ENCODE measurements at regions not wholly inside any gene's neighbourhood (a gene's known extent, or its start where the extent isn't known, plus 50 kb on each side); places are given as distances from the start of the nearest gene placed in this dataset.

GRCh38 chr5:67287510-67288268 lies 91.1 kb upstream of the CD180 start (continued):
- TF ChIP-seq EZH2phosphoT487 (IDR thresholded peaks at IDR 0.05; ENCODE audit: borderline replicate concordance, low read depth) (no peak), RXRA (IDR thresholded peaks at IDR 0.05; ENCODE audit: borderline replicate concordance, low read depth) (no peak), TEAD4 (IDR thresholded peaks at IDR 0.05; ENCODE audit: borderline replicate concordance, insufficient read depth) (no peak), RCOR1 (IDR thresholded peaks at IDR 0.05; ENCODE audit: low read length) (no peak), MXI1 (IDR thresholded peaks at IDR 0.05; ENCODE audit: low read depth, low read length) (no peak), EP300 (IDR thresholded peaks at IDR 0.05; ENCODE audit: borderline replicate concordance in 1 of 2, low read depth in 1 of 2, low read length in 1 of 2) (peak; percentile 5 to 18; a peak in 1 of 4 replicates), ELF1 (IDR thresholded peaks at IDR 0.05) (no peak), PBX3 (IDR thresholded peaks at IDR 0.05) (peak; percentile 62)
- TF ChIP-seq, protein P1, sequence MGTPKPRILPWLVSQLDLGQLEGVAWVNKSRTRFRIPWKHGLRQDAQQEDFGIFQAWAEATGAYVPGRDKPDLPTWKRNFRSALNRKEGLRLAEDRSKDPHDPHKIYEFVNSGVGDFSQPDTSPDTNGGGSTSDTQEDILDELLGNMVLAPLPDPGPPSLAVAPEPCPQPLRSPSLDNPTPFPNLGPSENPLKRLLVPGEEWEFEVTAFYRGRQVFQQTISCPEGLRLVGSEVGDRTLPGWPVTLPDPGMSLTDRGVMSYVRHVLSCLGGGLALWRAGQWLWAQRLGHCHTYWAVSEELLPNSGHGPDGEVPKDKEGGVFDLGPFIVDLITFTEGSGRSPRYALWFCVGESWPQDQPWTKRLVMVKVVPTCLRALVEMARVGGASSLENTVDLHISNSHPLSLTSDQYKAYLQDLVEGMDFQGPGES (IDR thresholded peaks at IDR 0.05; ENCODE audit: low read depth, low read length): no peak

GRCh38 chr5:67286006-67286405 lies 89.4 kb upstream of the CD180 start:
- Histone ChIP-seq H4K20me1 (ENCODE audit: insufficient read depth) (no peaks in the 10 kb centered on the region), H3K9me2 (no peaks in the 10 kb centered on the region), H3K27ac (ENCODE audit: low read depth in 2 of 2, low read length in 1 of 2) (no peak overlapping the region), H3K27me3 (ENCODE audit: insufficient read depth) (no peaks in the 10 kb centered on the region), H3K79me2 (ENCODE audit: insufficient read depth) (no peaks in the 10 kb centered on the region), H3K9me3 (no peaks in the 10 kb centered on the region), H3K4me1 (ENCODE audit: control insufficient read depth in 1 of 2, insufficient read depth in 2 of 2, low read depth in 1 of 2, low read length in 1 of 2) (peaks cover 0 to 13% of the 10 kb centered on the region in 2 experiments; a peak in 1 of 4 replicates), H3K4me3 (ENCODE audit: low read depth in 2 of 2, low read length in 1 of 2) (no peak overlapping the region), H2AFZ (ENCODE audit: low read depth) (no peak overlapping the region), H3K36me3 (replicated peaks in 1 of 2; ENCODE audit: control insufficient read depth in 1 of 2, insufficient read depth in 2 of 2, low read length in 1 of 2) (no peaks in the 10 kb centered on the region), H3K4me2 (no peak overlapping the region), H3K9ac (no peak overlapping the region), H3F3A (replicated peaks; ENCODE audit: insufficient read depth) (peaks cover 4% of the 10 kb centered on the region)
- ChIA-PET CTCF (interaction anchor here (1.0 to 1.1 kb wide), 2 partner anchors 9 to 12 kb away, joined by 3 read pairs; no protein-coding TSS in a partner anchor), POLR2A (interaction anchor here (0.6 kb wide), 1 partner anchor 17 kb away, joined by 3 read pairs; no protein-coding TSS in a partner anchor)
- TF ChIP-seq ZBTB33 (IDR thresholded peaks at IDR 0.05; ENCODE audit: borderline replicate concordance, low read depth): no peak
- 81% methylated on average over 4 of the region's 4 CpGs for WGBS (ENCODE audit: low lambda C conversion rate)
- DNase-seq: no peak
